ENCODE measurements at regions not wholly inside any gene's neighbourhood (a gene's known extent, or its start where the extent isn't known, plus 50 kb on each side); places are given as distances from the start of the nearest gene placed in this dataset.

- Histone ChIP-seq H3K27me3 (peaks cover 0 to 3% (median 0%) of the 10 kb centered on the region in 11 experiments; a peak in 3 of 22 replicates), H3K4me1 (peaks cover 15 to 99% (median 82%) of the 10 kb centered on the region in 10 experiments), H4K20me1 (no peaks in the 10 kb centered on the region; a peak in 1 of 22 replicates), H3K9ac (peak overlapping the region in 10 of 11 experiments; percentile 20 to 79 (median 57); a peak in 18 of 22 replicates), H3K9me3 (replicated peaks in 1 of 11) (peaks cover 0 to 3% (median 0%) of the 10 kb centered on the region in 11 experiments; a peak in 1 of 22 replicates), H3K36me3 (0 out of 22 replicates have a peak, but pooled peaks cover 0 to 3% (median 0%) of the 10 kb centered on the region in 11 experiments), H3K4me2 (peak overlapping the region; percentile 49 to 99 (median 83)), H3K27ac (peak overlapping the region in 10 of 11 experiments; percentile 6 to 89 (median 72); a peak in 20 of 22 replicates), H3K4me3 (no peak overlapping the region; a peak in 3 of 20 replicates)
- no peak for TF ChIP-seq Cebpa-rat (IDR thresholded peaks at IDR 0.05)
Observed at GRCh38 chr1:23613191-23614031, 54.1 kb upstream of the ID3 start.

- Histone ChIP-seq H3K9me3 (replicated peaks in 1 of 11) (peaks cover 0 to 1% (median 0%) of the 10 kb centered on the region in 11 experiments; a peak in 1 of 22 replicates), H3K4me2 (peak overlapping the region in 9 of 11 experiments; percentile 30 to 99 (median 84); a peak in 18 of 22 replicates), H3K4me1 (peaks cover 15 to 100% (median 90%) of the 10 kb centered on the region in 10 experiments), H3K27me3 (no peaks in the 10 kb centered on the region), H3K36me3 (0 out of 22 replicates have a peak, but pooled peaks cover 0 to 1% (median 0%) of the 10 kb centered on the region in 11 experiments), H3K4me3 (peak overlapping the region in 2 of 10 experiments; percentile 24 to 35; a peak in 2 of 20 replicates), H3K9ac (peak overlapping the region in 7 of 11 experiments; percentile 43 to 79 (median 72); a peak in 13 of 22 replicates), H3K27ac (peak overlapping the region in 10 of 11 experiments; percentile 5 to 89 (median 72); a peak in 17 of 22 replicates), H4K20me1 (no peaks in the 10 kb centered on the region; a peak in 1 of 22 replicates)
- no peak for TF ChIP-seq Cebpa-rat (IDR thresholded peaks at IDR 0.05)
Observed at GRCh38 chr1:23611601-23612327, 52.5 kb upstream of the ID3 start.

- Histone ChIP-seq H4K20me1 (no peaks in the 10 kb centered on the region; a peak in 1 of 22 replicates), H3K27ac (peak overlapping the region in 4 of 11 experiments; percentile 83 to 89 (median 86); a peak in 8 of 22 replicates), H3K4me2 (peak overlapping the region in 8 of 11 experiments; percentile 16 to 99 (median 83); a peak in 14 of 22 replicates), H3K9me3 (replicated peaks in 1 of 11) (no peaks in the 10 kb centered on the region), H3K4me3 (no peak overlapping the region), H3K4me1 (peaks cover 18 to 100% (median 96%) of the 10 kb centered on the region in 10 experiments), H3K27me3 (no peaks in the 10 kb centered on the region), H3K36me3 (no peaks in the 10 kb centered on the region), H3K9ac (peak overlapping the region in 3 of 11 experiments; percentile 3 to 25 (median 21); a peak in 4 of 22 replicates)
- TF ChIP-seq Cebpa-rat (IDR thresholded peaks at IDR 0.05): no peak
Observed at GRCh38 chr1:23610677-23611076, 51.4 kb upstream of the ID3 start.

GRCh38 chr1:23609971-23610370 lies 50.7 kb upstream of the ID3 start:
- Histone ChIP-seq H3K9me3 (replicated peaks in 1 of 11) (no peaks in the 10 kb centered on the region), H3K9ac (no peak overlapping the region), H3K36me3 (no peaks in the 10 kb centered on the region), H3K27ac (peak overlapping the region in 4 of 11 experiments; percentile 83 to 89 (median 86); a peak in 8 of 22 replicates), H3K4me3 (no peak overlapping the region), H3K4me1 (peaks cover 19 to 100% (median 96%) of the 10 kb centered on the region in 10 experiments), H3K4me2 (peak overlapping the region in 6 of 11 experiments; percentile 32 to 99 (median 88); a peak in 9 of 22 replicates), H3K27me3 (no peaks in the 10 kb centered on the region), H4K20me1 (no peaks in the 10 kb centered on the region; a peak in 1 of 22 replicates)
- no peak for TF ChIP-seq Cebpa-rat (IDR thresholded peaks at IDR 0.05)
